Transverse colon (tissue), 4 donors: ENCODE measurements at regions not wholly inside any gene's neighbourhood (a gene's known extent, or its start where the extent isn't known, plus 50 kb on each side); places are given as distances from the start of the nearest gene placed in this dataset.

ENCODE experiments used
- DNase-seq: peaks from one replicate; pipeline ENCODE4 v3.0.0-alpha.2; 2019
- H3K27ac ChIP-seq, 4 donors: fragments of 200-600 bp; sonication (generic); 2 replicates each; pipeline ENCODE4 v1.5.1; 2016 to 2018; ENCODE audit warnings: inconsistent platforms in 4 of 4
- H3K27me3 ChIP-seq: fragments of 200-600 bp; sonication (generic); 2 replicates; pipeline ENCODE4 v1.5.1; 2017; ENCODE audit warnings: inconsistent platforms
- H3K36me3 ChIP-seq, 4 donors: fragments of 200-600 bp; sonication (generic); 2 replicates each; pipeline ENCODE4 v1.5.1; 2017 to 2019; ENCODE audit warnings: inconsistent platforms in 4 of 4
- H3K4me1 ChIP-seq, 4 donors: fragments of 200-600 bp; sonication (generic); 2 replicates each; pipeline ENCODE4 v1.5.1; 2017 to 2020; ENCODE audit warnings: inconsistent platforms in 4 of 4
- H3K4me3 ChIP-seq, 4 donors: fragments of 200-600 bp; sonication (generic); 1 replicate in 1 of 4; 2 replicates in 3 of 4; pipeline versions ENCODE4 v1.5.1 to v1.6.1; 2017 to 2019; ENCODE audit warnings: inconsistent platforms in 4 of 4
- H3K9me3 ChIP-seq, 2 donors: fragments of 200-600 bp; sonication (generic); 2 replicates each; pipeline ENCODE4 v1.5.1; 2017 to 2019; ENCODE audit warnings: inconsistent platforms in 2 of 2
- EP300 ChIP-seq: sonication (generic); formaldehyde crosslinking; IDR thresholded peaks from one replicate; pipeline ENCODE4 v1.6.1; 2017; ENCODE audit warnings: antibody characterized with exemption, low read depth
- POLR2A ChIP-seq: fragments of 450-650 bp; IDR thresholded peaks from one replicate; pipeline ENCODE4 v1.6.1; 2016; ENCODE audit warnings: antibody characterized with exemption, mild to moderate bottlenecking, moderate library complexity
- POLR2AphosphoS5 ChIP-seq, 3 donors: sonication (generic); formaldehyde crosslinking; IDR thresholded peaks; one replicate each; pipeline ENCODE4 v1.6.1; 2016; ENCODE audit warnings: antibody characterized with exemption in 3 of 3
- WGBS, 2 donors: methylation state at CpG; one replicate each; pipeline ENCODE4 v1.1.5; 2018; ENCODE audit warnings: low coverage in 1 of 2; 5-methylcytosine and 5-hydroxymethylcytosine counted together
- in situ Hi-C, 4 donors: fragments of 200-750 bp; cut with MboI; loops; one replicate each; pipeline versions ENCODE4 v1.15.0 to v1.15.1; 2017; ENCODE audit warnings: low sequenced_read_pairs in 3 of 4, low pct_ligation_motif_present in 1 of 4, low pct_unique_long_range_greater_than_20kb in 1 of 4
- intact Hi-C: fragments of 100-400 bp; cut with DNase I; formaldehyde crosslinking; loops from one replicate; pipeline ENCODE4 v1.15.1; 2023; ENCODE audit warnings: low total_unique reads
- TF ChIP-seq, protein P1 (sequence below), 5 experiments: fragments of 200-600 bp in 3 of 5; fragments of 450-650 bp in 2 of 5; sonication (generic) in 3 of 5; IDR thresholded peaks; 1 replicate in 2 of 5; 2 replicates in 3 of 5; pipeline ENCODE4 v1.5.1; 2016 to 2017; ENCODE audit warnings: antibody characterized with exemption in 5 of 5, inconsistent platforms in 3 of 5, mild to moderate bottlenecking in 2 of 5, moderate library complexity in 1 of 5

GRCh38 chr5:179431221-179431824, 86.1 kb upstream of the ADAMTS2 start:
- 84 to 87% methylated on average over 3 to 6 of the region's 6 CpGs for WGBS, 2 donors
- H3K27ac ChIP-seq, result no peak overlapping the region
- TF ChIP-seq POLR2AphosphoS5 (IDR thresholded peaks at IDR 0.05), result no peak
- TF ChIP-seq, protein P1, sequence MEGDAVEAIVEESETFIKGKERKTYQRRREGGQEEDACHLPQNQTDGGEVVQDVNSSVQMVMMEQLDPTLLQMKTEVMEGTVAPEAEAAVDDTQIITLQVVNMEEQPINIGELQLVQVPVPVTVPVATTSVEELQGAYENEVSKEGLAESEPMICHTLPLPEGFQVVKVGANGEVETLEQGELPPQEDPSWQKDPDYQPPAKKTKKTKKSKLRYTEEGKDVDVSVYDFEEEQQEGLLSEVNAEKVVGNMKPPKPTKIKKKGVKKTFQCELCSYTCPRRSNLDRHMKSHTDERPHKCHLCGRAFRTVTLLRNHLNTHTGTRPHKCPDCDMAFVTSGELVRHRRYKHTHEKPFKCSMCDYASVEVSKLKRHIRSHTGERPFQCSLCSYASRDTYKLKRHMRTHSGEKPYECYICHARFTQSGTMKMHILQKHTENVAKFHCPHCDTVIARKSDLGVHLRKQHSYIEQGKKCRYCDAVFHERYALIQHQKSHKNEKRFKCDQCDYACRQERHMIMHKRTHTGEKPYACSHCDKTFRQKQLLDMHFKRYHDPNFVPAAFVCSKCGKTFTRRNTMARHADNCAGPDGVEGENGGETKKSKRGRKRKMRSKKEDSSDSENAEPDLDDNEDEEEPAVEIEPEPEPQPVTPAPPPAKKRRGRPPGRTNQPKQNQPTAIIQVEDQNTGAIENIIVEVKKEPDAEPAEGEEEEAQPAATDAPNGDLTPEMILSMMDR (IDR thresholded peaks at IDR 0.05), result no peak
- in situ Hi-C loops (no loop called here), intact Hi-C loops (no loop called here)
- DNase-seq, result no peak
- no peak overlapping the region for H3K4me3 ChIP-seq
- H3K36me3 ChIP-seq, result no peaks in the 10 kb centered on the region
- H3K9me3 ChIP-seq, result no peaks in the 10 kb centered on the region
- H3K27me3 ChIP-seq, result no peaks in the 10 kb centered on the region
- no peaks in the 10 kb centered on the region for H3K4me1 ChIP-seq

GRCh38 chr5:179430193-179431175, 85.2 kb upstream of the ADAMTS2 start:
- Histone ChIP-seq H3K9me3 (no peaks in the 10 kb centered on the region), H3K27me3 (no peaks in the 10 kb centered on the region), H3K4me1 (no peaks in the 10 kb centered on the region), H3K27ac (no peak overlapping the region), H3K4me3 (no peak overlapping the region), H3K36me3 (no peaks in the 10 kb centered on the region)
- in situ Hi-C loops (no loop called here), intact Hi-C loops (no loop called here)
- 81% methylated on average over 22 of the region's 22 CpGs; no CpG with 5 or more reads in 1 of the 2 donors for WGBS, 2 donors
- no peak for TF ChIP-seq POLR2AphosphoS5 (IDR thresholded peaks at IDR 0.05)
- no peak for TF ChIP-seq POLR2A
- TF ChIP-seq, protein P1 (IDR thresholded peaks at IDR 0.05), result no peak
- no peak for TF ChIP-seq EP300
- no peak for DNase-seq

- no peak for DNase-seq
- WGBS, 2 donors, result 91% methylated on average over 14 of the region's 21 CpGs; no CpG with 5 or more reads in 1 of the 2 donors
- H3K9me3 ChIP-seq, result no peaks in the 10 kb centered on the region
- intact Hi-C loops (no loop called here), in situ Hi-C loops (no loop called here)
- no peak overlapping the region for H3K27ac ChIP-seq
- H3K4me1 ChIP-seq, result no peaks in the 10 kb centered on the region
- TF ChIP-seq, protein P1 (IDR thresholded peaks at IDR 0.05), result no peak
- no peak for TF ChIP-seq POLR2A
- no peak for TF ChIP-seq EP300
- TF ChIP-seq POLR2AphosphoS5 (IDR thresholded peaks at IDR 0.05), result no peak
- no peak overlapping the region for H3K4me3 ChIP-seq
- H3K27me3 ChIP-seq, result no peaks in the 10 kb centered on the region
- H3K36me3 ChIP-seq, result no peaks in the 10 kb centered on the region
These were observed 82.4 kb upstream of the ADAMTS2 start for GRCh38 chr5:179427676-179428056.

DNA sequence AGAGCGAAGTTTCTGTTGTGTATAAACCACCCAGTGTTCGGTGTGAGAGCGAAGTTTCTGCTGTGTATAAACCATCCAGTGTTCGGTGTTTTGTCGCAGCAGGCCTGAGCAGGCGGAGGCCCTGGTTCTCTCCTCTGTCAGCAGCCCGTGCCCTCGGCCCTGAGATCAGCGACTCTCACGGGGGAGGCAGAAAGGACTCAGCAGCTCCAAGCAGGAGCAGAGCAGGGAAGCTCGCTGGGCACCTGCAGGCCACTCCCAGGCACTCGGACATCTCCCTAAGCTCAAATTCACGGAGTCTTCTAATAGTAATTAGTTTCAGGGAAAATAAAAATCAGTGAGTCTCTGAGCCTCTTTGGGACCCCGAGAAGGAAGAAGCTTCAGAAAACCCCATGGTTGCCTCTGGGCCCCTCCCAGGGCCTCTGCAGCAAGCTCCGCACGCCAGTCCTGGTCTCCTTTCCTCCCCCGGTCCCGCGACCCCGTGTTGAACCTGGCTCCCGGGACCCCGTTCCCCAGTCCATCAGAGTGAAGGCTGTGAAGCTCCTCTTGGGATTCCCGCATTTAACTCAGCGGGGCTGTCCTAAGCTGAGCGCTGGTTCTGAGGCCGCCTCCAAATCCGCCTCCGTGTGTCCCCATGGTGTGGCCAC, 81.9 kb upstream of the ADAMTS2 start:
- in situ Hi-C loops (no loop called here), intact Hi-C loops (no loop called here)
- Histone ChIP-seq H3K4me3 (no peak overlapping the region), H3K27me3 (no peaks in the 10 kb centered on the region), H3K27ac (no peak overlapping the region), H3K36me3 (no peaks in the 10 kb centered on the region), H3K4me1 (no peaks in the 10 kb centered on the region), H3K9me3 (no peaks in the 10 kb centered on the region)
- WGBS, 2 donors, result 73 to 81% methylated on average over 4 to 28 of the region's 28 CpGs
- no peak for DNase-seq
- TF ChIP-seq EP300, result no peak
- TF ChIP-seq, protein P1 (IDR thresholded peaks at IDR 0.05), result no peak
- no peak for TF ChIP-seq POLR2A
- no peak for TF ChIP-seq POLR2AphosphoS5 (IDR thresholded peaks at IDR 0.05)
